GM18499 (cell line): ENCODE measurements at regions not wholly inside any gene's neighbourhood (a gene's known extent, or its start where the extent isn't known, plus 50 kb on each side); places are given as distances from the start of the nearest gene placed in this dataset.

Source experiments
- ATAC-seq: cut with Tn5 transposase; IDR thresholded peaks from one replicate; pipeline ENCODE4 v1.9.1; 2021; ENCODE audit warnings: moderate number of reproducible peaks; ENCODE audit not compliant: insufficient read depth, unreplicated experiment

DNA sequence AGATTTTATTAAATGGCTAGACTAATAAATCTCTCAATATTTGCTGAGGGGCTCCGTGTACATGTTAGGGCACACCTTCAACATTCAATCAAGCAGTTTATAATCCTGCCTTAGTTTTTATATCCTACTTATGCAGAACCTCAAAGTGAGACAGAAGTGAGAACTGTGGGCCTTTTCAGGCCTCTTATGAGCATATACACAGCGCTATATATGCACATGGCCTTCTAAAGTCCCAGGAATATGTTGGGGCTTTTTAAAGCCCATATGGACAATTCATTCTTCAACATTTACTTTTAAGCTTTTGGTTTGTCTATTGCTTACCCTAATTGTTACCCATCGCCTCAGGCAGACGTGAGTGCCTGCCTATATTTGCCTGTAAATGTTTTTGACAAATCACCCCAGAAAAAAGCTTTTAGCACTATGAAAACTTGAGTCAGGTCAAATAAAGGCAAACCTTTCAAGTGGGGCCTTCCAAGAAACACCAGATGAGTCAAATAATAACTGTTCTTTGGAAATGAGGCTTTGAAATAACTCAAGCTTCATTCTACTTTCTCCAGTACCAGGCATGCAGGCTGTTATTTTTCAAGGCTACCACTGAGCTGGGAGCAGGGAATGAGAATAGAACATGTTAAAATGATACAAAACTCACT lies 58.2 kb downstream of the ESM1 start:
- no peak for ATAC-seq

DNA sequence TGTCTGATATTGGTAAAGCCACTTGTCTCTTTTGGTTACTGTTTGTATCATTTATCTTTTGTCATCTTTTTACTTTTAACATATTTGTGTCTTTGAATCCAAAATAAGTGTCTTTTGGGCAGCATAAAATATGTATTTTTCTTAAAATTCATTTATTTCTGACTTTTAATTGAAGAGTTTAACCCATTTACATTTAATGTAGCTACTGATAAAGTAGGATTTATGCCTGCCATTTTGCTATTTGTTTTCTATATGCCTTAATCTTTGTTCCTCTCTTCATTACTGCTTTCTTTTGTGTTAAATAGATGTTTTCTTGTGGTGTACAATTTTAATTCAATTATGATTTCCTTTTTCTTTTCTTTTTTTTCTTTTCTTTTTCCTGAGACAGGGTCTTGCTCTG lies 60.9 kb downstream of the ESM1 start:
- ATAC-seq = no peak

DNA sequence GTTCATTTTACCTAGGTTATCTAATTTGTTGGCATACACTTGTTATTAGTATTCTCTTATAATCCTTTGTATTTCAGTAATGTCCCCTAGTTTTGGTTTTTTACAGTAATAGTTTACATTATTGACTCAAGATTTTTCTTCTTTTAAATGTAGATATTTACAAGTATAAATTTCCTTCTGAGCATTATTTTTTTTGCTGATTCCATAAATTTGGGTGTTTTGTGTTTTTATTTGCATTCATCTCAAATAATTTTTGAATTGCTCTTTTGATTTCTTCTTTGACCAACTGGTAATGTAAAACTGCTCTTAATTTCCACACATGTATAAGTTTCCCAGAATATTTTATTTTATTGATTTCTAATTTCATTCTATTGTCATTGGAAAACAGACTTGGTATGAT lies 68.1 kb downstream of the ESM1 start:
- ATAC-seq = no peak

DNA sequence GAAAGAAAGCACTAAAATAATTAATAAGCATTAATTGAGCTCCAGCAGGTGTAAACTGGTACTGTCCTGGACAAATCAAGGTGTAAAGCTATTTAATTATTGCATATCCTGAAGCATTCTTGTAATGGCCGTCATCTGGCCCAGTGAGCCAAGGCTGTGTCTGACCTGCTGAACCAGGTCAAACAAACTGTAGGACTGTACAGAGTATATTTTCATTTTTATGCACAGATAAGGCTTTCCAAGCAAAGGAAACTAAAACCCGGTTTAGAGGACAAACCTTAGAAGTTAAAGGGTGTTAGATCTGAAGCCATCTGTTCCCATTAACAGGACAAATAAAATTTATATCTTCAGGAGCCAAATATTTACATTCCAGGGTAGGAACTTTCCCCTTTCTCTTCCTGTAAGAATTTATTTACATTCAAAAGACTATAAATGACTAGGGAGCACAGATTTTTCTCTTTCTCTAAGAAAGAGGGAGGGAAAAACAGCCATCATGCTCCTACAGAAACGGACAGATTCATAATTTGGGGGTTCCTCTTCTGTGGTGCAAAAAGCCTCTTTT lies 69.8 kb downstream of the ESM1 start:
- no peak for ATAC-seq

DNA sequence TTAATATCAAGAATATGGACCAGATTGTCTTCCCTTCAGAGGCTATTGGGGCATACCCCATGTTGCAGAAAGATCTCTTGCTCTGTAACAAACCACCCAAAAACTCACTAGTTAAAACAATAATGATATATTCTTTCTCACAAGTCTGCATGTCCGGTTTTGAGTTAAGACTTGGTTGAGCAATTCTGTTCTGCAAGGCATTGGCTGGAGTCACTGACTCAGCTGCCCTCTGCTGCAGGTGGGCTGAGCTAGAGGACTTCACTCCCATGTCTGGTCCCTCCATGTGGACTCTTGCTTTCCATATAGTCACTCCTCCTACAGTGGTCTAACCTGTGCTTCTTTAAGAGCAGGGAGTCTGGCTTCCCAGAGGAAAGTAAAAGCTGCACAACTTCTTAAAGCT lies 73.4 kb downstream of the ESM1 start:
- no peak for ATAC-seq

DNA sequence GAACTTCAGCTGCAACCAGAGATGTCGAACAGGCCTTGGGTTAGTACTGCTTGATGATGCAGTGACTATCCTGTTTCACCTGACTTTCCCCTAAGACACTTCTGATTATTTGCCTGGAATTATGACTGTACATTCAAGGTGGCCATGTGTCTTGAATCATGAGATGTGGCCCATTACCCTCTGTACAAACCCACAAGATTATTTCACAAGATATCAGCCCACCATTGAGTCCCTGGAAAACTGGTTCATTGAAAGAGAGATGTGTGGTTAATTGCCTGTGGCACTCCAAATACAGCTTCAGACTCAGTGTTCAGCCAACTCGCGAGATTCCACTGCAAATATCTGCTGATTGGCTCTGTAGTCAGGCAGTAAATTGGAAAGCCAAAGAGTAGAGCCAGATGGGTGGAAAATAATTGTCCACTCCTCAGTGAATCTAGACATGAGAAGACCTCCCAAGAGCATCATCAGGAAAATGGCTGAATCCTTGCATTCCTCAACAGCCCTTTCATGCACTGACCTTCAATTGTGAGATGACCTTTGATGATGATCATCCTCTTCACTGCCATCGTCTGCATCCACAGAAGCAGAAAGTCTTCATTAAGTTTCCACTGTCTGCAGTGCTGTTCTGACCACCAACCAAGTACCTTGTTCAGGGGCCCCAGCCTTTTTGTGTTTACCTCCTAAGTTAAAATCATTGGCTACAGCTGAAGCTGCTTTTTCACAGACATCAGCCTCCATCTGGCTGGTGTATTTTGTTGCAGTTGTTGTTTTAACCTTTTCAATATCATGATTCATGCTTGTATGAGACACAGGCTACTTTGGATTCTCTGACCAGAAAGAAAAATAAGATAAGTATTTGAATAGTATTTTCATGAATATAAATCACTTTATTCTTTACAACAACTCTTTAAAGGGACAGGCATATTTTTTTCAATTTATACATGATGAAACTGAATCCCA lies 75.2 kb downstream of the ESM1 start:
- ATAC-seq = no peak

DNA sequence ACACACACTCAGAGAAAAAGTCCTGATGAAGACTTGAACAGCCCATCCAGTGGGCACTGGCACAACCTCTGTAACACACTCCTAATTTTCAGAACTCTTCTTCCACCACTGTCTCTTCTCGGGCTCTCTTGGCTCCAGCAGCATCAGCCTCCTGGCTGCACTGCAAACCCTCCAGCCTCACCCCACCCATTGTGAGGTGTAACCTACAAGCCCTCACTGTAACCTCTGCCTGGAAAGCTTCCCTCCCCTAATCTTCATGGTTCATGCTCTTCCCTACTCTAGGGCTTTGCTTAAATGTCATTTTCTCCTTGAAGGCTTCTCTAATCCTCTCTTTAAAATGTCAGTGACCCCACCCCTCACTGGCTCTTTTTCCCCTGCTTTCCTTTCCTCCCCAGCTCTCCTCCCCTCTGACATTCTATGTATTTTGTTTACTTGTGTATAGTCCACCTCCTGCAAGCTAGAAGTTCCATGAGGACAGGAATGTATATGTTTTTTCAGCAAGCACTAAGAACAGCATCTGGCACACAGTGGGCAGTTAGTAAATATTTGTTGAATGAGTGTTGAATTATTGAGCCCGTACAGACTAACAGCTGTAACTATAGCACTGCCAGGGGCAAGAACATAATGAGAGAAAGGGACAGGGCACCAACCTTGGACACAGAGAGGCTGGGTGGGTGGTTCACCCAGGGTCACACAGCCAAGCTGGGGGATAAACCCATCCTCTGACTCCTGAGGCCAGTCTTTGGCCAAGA lies 76.4 kb downstream of the ESM1 start:
- ATAC-seq = no peak

DNA sequence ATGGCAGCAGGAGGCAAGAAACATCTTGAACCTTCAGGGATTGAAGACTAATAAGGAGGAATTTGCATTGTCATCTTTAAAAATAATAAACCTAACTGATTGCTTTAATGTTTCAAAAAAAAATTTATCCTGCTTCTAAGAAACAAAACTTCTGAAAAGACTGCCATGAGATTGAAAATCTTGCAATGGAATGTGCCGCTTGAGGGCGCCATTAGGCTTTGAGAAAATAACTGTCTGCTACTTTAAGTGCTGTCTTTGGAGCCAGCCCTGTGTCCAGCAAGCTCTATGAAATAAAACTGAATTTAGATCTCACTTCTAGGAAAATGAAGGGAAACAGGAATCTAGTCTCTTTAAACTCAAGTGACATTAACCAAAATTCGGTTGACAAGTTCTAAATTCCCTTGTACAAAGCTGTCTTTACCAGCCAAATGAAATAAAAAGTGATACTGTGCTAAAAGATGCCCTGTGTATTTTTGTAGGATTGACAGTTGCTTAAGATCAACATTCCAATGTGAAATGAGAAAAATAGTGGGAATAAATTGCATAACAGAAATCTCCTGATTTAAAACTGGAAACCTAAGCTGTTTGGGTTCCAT lies 79.4 kb downstream of the ESM1 start:
- no peak for ATAC-seq

DNA sequence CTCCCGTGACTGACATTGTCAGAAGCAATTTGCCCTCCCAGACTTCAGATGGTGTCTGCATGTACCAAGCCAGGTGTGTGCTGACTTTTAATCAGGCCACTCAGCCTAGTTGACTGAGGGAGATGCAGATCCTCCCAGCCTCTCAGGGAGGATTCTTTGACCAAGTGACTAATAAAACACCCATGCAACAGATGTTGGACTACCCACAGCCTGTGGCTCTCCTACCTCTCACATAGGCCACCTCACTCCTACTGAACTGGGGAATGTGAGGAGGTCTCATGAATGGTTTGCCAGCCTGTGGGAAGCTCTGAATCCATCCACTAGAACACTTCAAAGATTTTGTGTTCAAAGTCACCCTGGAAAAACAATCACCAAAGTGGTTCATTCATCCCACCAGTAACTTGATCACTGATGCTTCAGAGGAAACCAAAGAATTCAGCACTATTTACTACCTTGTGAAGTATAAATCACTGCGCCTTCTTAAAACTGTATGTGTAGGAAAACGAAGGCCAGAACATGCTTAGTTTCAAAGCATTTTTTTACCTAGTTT lies 80.1 kb downstream of the ESM1 start:
- ATAC-seq = no peak

DNA sequence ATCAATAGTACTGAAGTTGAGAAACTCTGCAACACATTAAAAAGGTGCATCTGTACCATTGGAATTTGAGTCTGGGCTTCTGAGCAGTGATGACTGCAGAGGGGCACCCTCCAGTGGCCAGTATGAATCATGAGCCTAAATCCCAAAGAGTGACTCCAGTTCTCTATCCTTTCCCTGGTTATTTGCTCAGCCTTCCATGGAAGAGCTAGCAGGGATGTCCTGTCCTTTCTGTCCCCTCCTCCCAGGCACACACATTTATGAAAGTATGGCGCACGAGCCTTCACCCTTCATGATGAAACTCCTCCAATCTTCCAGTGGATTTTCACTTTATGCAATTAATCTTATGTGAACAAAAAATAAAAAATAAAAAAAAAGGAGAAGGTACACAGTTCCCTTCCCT lies 81.0 kb downstream of the ESM1 start:
- no peak for ATAC-seq

DNA sequence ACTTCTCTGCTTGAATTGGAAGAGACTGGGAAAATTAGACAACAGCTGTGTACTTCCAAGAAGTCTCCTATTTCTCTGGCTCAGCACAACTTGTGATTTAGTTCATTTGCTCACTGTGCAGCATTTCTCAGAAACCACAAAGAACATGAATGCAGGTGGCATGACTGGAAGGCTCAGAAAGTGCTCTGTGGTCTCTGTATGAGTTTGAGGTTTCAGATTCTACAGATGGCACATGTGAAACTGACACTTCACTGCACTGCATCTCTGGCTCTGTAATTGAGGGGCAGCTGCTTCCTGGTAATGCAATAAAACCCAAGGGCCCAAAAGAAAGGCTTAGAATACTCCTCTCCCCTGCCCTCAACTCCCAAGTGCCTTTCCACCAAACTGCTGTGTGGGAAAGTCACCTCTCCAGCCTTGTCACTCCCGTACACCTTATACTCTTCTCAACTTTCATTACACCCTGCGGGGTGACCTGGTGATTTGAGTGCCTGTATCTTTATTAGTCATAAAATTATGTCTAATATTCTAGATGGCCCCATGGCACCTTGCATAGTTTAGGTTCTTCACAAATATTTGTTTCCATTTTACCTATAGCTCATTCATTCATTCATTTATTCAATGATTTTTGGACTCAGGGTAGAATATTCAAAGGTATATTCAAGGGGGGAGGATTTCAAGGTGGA lies 82.5 kb downstream of the ESM1 start:
- ATAC-seq = peak; percentile 99

DNA sequence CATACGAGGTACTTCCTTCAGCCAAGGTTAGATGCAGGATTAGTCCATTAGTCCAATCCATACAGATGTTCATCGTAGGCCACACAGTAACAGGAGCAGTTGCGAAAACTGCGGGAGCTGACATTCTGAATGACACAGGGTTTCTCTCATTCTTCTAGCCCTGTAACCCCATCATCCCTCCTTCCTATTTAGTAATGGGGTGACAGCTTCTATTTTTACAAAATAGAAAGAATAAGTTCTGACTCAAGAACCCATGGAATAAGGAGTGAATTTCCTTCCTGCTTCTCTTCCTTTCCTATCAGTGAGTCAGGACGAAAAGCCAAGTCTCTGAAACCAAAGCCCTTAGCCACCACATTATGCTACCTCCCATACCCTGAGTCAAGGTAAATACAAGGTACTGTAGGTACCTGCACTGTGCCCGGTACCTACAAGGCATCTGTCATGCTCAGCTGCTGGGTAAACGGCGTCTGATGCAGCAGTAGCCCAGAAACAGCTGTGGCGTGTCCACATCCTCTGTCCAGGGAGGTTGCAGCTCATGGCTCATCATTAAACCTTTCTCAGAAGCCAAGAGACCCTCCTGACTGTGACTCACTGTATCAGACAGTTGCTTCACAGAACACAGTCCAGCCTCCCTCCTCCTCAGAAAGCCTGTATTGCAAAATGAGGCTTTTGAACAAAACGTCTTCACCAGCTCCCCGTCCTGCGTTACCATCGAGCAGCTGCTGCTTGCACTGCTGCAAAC lies 84.2 kb downstream of the ESM1 start:
- no peak for ATAC-seq

DNA sequence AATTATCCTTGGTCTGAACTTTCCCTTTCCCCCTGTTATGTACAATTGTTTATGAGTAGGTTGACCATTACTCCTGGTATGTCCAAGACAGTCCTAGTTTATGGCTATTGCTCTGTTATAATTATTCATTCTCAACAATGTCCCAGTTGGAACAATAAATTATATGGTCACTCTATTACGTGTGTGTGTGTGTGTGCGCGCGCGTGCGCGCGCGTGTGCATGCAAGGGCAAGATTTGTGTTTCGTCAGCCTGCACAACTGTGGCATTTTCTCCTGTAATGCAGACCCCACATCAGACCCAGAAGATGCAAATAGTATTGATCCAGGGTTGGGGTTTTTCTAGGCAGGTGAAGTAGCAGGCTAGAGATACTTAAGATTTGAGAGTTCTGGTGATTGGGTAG lies 88.4 kb downstream of the ESM1 start:
- no peak for ATAC-seq

DNA sequence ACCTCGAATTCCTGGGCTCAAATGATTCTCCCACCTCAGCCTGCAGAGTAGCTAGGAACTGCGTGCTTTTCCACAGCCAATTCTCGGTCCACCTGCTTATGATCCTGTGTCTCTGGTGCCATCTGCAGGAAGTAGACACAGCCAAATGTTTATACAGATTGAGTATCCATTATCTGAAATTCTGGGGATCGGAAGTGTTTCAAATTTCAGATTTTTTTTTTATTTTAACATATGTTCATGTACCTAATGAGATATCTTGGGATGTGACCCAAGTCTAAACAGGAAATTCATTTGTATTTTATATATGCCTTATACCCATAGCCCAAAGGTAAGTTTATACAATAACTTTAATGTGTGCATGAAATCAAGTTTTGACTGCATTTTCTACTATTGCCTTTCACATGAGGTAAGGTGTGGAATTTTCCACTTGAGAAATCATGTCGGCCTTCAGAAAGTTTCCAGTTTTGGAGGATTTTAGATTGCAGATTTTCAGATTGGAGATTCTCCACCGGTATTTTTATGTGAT lies 89.5 kb downstream of the ESM1 start:
- ATAC-seq = no peak

DNA sequence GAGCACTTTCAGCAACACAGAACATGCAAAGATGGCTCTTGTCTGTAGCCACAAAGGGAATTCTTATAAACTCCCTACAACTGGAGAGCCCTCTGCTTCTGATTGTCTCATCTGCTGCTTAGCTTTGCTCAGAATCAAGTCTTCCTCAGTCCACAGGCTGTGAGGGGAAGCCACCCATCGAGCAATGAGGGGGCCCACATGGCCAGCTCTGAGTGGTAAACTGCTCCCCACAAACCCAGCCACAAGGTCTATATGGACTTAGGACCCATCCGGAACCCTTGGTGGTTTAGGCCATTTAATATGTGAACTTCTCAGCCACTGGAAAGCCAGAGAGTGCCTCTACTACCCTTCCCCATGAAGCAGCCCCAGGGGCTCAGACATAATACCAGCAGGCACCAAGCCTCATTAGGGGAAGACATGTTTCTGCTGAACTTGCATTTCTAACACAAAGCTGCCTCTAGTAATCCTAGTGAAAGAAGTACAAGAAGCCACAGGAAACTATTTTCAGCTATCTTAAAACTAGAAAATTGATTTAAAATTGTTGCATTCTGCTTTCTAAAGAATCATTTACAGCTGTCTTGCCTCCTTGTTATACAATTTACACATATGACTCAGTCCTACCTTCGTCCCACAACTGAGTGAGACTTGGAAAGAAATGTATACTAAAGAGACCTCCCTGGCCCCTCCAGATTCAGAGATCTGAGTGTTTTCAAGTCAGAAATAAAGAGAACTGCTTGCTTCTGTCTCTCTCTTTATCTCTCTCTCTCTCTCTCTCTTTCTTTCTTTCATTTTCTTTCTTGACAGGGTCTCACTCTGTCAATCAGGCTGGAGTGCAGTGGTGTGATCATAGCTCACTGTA lies 90.2 kb downstream of the ESM1 start:
- ATAC-seq = no peak

DNA sequence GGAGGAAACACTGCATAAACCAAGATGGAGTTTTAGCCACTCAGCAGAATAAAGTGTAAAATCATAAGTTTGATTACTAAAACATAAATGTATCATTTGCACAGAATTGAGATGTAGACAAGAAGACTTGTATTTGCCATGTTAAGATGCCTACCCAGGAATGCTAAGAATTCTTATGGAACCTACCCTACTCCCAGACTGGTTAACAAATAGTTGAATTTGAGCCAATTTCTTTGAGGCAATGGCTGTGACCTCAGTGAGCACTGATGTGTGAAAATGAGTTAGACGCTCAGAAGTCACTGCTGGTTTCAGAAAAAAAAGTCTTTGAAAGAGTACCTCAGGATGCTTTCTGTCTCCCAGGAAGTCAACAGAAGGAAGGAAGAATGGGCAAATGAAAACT lies 95.6 kb downstream of the ESM1 start:
- no peak for ATAC-seq

DNA sequence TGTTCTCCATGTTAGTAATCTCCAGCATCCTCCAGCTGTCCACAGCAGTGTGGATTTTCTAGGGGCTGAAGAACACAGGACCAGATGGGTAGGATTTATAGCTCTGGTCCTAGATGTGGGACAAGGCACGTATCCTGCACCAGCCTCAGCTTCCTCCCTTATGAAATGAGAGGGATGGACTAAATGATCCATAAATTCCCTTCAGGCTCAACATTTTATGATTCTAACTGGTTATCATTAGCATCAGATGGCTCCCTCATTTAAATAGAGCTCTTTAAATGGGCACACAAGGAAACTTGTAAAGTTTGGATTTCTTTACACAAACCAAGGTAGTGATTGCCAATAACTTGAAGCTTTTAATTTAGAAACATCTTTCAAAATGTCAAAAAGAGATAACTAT lies 97.7 kb downstream of the ESM1 start:
- no peak for ATAC-seq

DNA sequence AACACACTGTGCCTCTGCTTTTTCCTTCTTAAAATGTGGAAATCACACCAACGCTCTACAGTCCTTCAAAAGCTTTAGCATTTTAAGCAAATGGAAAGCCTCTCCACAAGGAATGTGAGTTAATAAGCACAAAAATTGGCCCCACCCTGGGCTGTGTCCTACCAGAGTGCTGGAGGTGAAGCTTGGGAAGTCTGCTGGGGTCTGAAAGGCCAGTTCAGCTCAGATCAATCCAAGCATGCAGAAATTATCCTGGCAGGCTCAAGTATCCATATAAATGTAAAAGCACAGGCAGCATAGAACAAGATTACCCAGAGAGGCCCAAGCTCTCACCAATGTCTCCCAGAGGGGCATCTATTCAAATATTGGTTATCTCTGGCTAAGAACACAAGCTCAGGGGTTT lies 98.5 kb downstream of the ESM1 start:
- no peak for ATAC-seq
